ENCODE measurements at regions not wholly inside any gene's neighbourhood (a gene's known extent, or its start where the extent isn't known, plus 50 kb on each side); places are given as distances from the start of the nearest gene placed in this dataset.

GRCh38 chr9:124101215-124101968, 89.8 kb downstream of the LHX2 start:
- WGBS, 2 donors: 55 to 57% methylated on average over 5 to 6 of the region's 6 CpGs
- DNase-seq (ENCODE audit: low spot score in 2 of 2): no peak
- no peak for TF ChIP-seq CTCF (IDR thresholded peaks at IDR 0.05)
- TF ChIP-seq POLR2A (IDR thresholded peaks at IDR 0.05): no peak
- no peak overlapping the region for H3K4me3 ChIP-seq (ENCODE audit: low read depth, poor library complexity, severe bottlenecking)
- intact Hi-C loops (cut with DNase I; ENCODE audit: low total_unique reads): no loop called here

- 33 to 53% methylated on average over 7 of the region's 7 CpGs for WGBS, 2 donors
- TF ChIP-seq POLR2A (IDR thresholded peaks at IDR 0.05): no peak
- intact Hi-C loops (cut with DNase I; ENCODE audit: low total_unique reads): no loop called here
- no peak for DNase-seq (ENCODE audit: low spot score in 2 of 2)
- no peak overlapping the region for H3K4me3 ChIP-seq (ENCODE audit: low read depth, poor library complexity, severe bottlenecking)
Measured at GRCh38 chr9:124101969-124102345, 90.4 kb downstream of the LHX2 start.

GRCh38 chr9:124102363-124102762, 90.8 kb downstream of the LHX2 start:
- intact Hi-C loops (cut with DNase I; ENCODE audit: low total_unique reads): no loop called here
- no peak for DNase-seq (ENCODE audit: low spot score in 2 of 2)
- WGBS, 2 donors: 39 to 45% methylated on average over 3 of the region's 3 CpGs
- TF ChIP-seq CTCF (IDR thresholded peaks at IDR 0.05): no peak
- no peak for TF ChIP-seq POLR2A (IDR thresholded peaks at IDR 0.05)
- H3K4me3 ChIP-seq (ENCODE audit: low read depth, poor library complexity, severe bottlenecking): no peak overlapping the region

GRCh38 chr9:124105266-124105665, 93.7 kb downstream of the LHX2 start:
- TF ChIP-seq CTCF (IDR thresholded peaks at IDR 0.05) (no peak), POLR2A (IDR thresholded peaks at IDR 0.05) (no peak)
- H3K4me3 ChIP-seq (ENCODE audit: low read depth, poor library complexity, severe bottlenecking): no peak overlapping the region
- intact Hi-C loops (cut with DNase I; ENCODE audit: low total_unique reads): no loop called here
- DNase-seq (ENCODE audit: low spot score in 2 of 2): no peak
- 81% methylated on average over 3 of the region's 3 CpGs for WGBS, 2 donors

GRCh38 chr9:124108216-124108615, 96.6 kb downstream of the LHX2 start:
- intact Hi-C loops (cut with DNase I; ENCODE audit: low total_unique reads): no loop called here
- DNase-seq (ENCODE audit: low spot score in 2 of 2): no peak
- 78 to 83% methylated on average over 6 of the region's 6 CpGs for WGBS, 2 donors
- no peak overlapping the region for H3K4me3 ChIP-seq (ENCODE audit: low read depth, poor library complexity, severe bottlenecking)
- no peak for TF ChIP-seq CTCF (IDR thresholded peaks at IDR 0.05)
- no peak for TF ChIP-seq POLR2A (IDR thresholded peaks at IDR 0.05)

GRCh38 chr9:124110307-124110915, 98.8 kb downstream of the LHX2 start:
- H3K4me3 ChIP-seq (ENCODE audit: low read depth, poor library complexity, severe bottlenecking): no peak overlapping the region
- no peak for TF ChIP-seq POLR2A (IDR thresholded peaks at IDR 0.05)
- TF ChIP-seq CTCF (IDR thresholded peaks at IDR 0.05): no peak
- 36 to 39% methylated on average over 16 of the region's 16 CpGs for WGBS, 2 donors
- intact Hi-C loops (cut with DNase I; ENCODE audit: low total_unique reads): no loop called here
- DNase-seq (ENCODE audit: low spot score in 2 of 2): peak in 1 of 2 donors; percentile 36
